A549 (cell line): ENCODE measurements at regions not wholly inside any gene's neighbourhood (a gene's known extent, or its start where the extent isn't known, plus 50 kb on each side); places are given as distances from the start of the nearest gene placed in this dataset.

ENCODE experiments used
- ATAC-seq, 2 experiments: fragments of 200-7000 bp in 1 of 2; fragments of >200 bp in 1 of 2; cut with Nextera tagmentation in 1 of 2; cut with Tn5 transposase in 1 of 2; 3 replicates each; pipeline versions ENCODE4 v1.8.0 to v1.9.1; 2018 to 2020; ENCODE audit warnings: mild to moderate bottlenecking in 1 of 2, moderate library complexity in 1 of 2
- CTCF ChIA-PET: fragments of 300-600 bp; sonication (Branson Sonifier 250); formaldehyde crosslinking; extraction: SDS; loops from one replicate; lab custom pipeline; 2021; ENCODE audit warnings: antibody characterized with exemption, inconsistent platforms; lab: Yijun Ruan, JAX
- POLR2A ChIA-PET: fragments of 350-600 bp; formaldehyde crosslinking; extraction: SDS; loops from one replicate; lab custom pipeline; 2021; ENCODE audit warnings: antibody characterized with exemption, inconsistent platforms; lab: Yijun Ruan, JAX
- DNase-seq, 2 experiments: peaks; one replicate each; pipeline versions ENCODE4 v3.0.0 to v3.0.0-alpha.2; 2011 to 2016; ENCODE audit warnings: low read depth in 1 of 2, low spot score in 1 of 2
- FAIRE-seq: peaks from 2 replicates; lab custom pipeline; 2011; peaks lifted over from hg19 to GRCh38; lab: Jason Lieb, UNC
- H3K27ac ChIP-seq, 2 experiments: fragments of >200 bp; sonication (Bioruptor Twin); formaldehyde crosslinking; 3 replicates each; pipeline ENCODE4 v1.5.1; 2016 to 2017
- H3K4me1 ChIP-seq: fragments of >200 bp; sonication (Bioruptor Twin); formaldehyde crosslinking; 3 replicates; pipeline ENCODE4 v1.6.1; 2016
- H3K4me2 ChIP-seq: fragments of >200 bp; sonication (Bioruptor Twin); formaldehyde crosslinking; 3 replicates; pipeline ENCODE4 v1.6.1; 2016
- H3K4me3 ChIP-seq: fragments of >200 bp; sonication (Bioruptor Twin); formaldehyde crosslinking; 3 replicates; pipeline ENCODE4 v1.5.1; 2016
- H3K9me3 ChIP-seq: fragments of >200 bp; sonication (Bioruptor Twin); formaldehyde crosslinking; 3 replicates; pipeline ENCODE4 v1.6.1; 2016
- ATOH8 ChIP-seq: fragments of 250-450 bp; sonication (Bioruptor Pico); IDR thresholded peaks from 2 replicates; pipeline ENCODE4 v1.5.0; 2020; ENCODE audit warnings: low read depth, mild to moderate bottlenecking, moderate library complexity
- BCL3 ChIP-seq: fragments of >200 bp; sonication (Bioruptor Twin); formaldehyde crosslinking; IDR thresholded peaks from 3 replicates; pipeline ENCODE4 v1.6.1; 2016
- CBX2 ChIP-seq: fragments of 200-600 bp; sonication (generic); IDR thresholded peaks from 2 replicates; pipeline ENCODE4 v1.6.1; 2016; ENCODE audit warnings: low read depth, mild to moderate bottlenecking, borderline replicate concordance
- CBX8 ChIP-seq: fragments of 200-600 bp; sonication (generic); IDR thresholded peaks from 2 replicates; pipeline ENCODE4 v1.6.1; 2016
- CHD2 ChIP-seq: fragments of 150-350 bp; IDR thresholded peaks from 2 replicates; pipeline ENCODE4 v1.6.1; 2014; ENCODE audit warnings: low read length; ENCODE audit not compliant: partially characterized antibody
- EP300 ChIP-seq, 2 experiments: fragments of >200 bp; sonication (Bioruptor Twin); formaldehyde crosslinking; IDR thresholded peaks; 2 replicates in 1 of 2; 3 replicates in 1 of 2; pipeline ENCODE4 v1.6.1; 2016 to 2017
- ESRRA ChIP-seq: fragments of 150-350 bp; IDR thresholded peaks from 2 replicates; pipeline ENCODE4 v1.6.1; 2014; ENCODE audit warnings: mild to moderate bottlenecking, low read length, borderline replicate concordance
- HDAC2 ChIP-seq: fragments of 200-600 bp; sonication (generic); IDR thresholded peaks from 2 replicates; pipeline ENCODE4 v1.6.1; 2016
- HOXB5 ChIP-seq: fragments of 250-450 bp; sonication (Bioruptor Pico); IDR thresholded peaks from 2 replicates; pipeline ENCODE4 v1.5.0; 2020; ENCODE audit warnings: mild to moderate bottlenecking, moderate library complexity
- JUN ChIP-seq, 2 experiments: fragments of >200 bp; sonication (Bioruptor Twin); formaldehyde crosslinking; IDR thresholded peaks; 2 replicates in 1 of 2; 3 replicates in 1 of 2; pipeline ENCODE4 v1.6.1; 2016 to 2017
- JUNB ChIP-seq: fragments of >200 bp; sonication (Bioruptor Twin); formaldehyde crosslinking; IDR thresholded peaks from 2 replicates; pipeline ENCODE4 v1.6.1; 2016
- KDM5A ChIP-seq: fragments of 200-600 bp; sonication (generic); IDR thresholded peaks from 2 replicates; pipeline ENCODE4 v1.6.1; 2016; ENCODE audit warnings: antibody characterized with exemption, mild to moderate bottlenecking
- MYC ChIP-seq: IDR thresholded peaks from 2 replicates; pipeline ENCODE4 v1.6.1; 2012; ENCODE audit warnings: mild to moderate bottlenecking, inconsistent platforms, low read length, improper control_type of control experiment, borderline replicate concordance
- NFE2L2 ChIP-seq: fragments of 150-350 bp; conservative IDR thresholded peaks from 2 replicates; pipeline ENCODE4 v1.6.1; 2014; ENCODE audit warnings: low read length
- PBX3 ChIP-seq: IDR thresholded peaks from 2 replicates; pipeline ENCODE4 v1.6.1; 2012
- PHF8 ChIP-seq: fragments of 200-600 bp; sonication (generic); IDR thresholded peaks from 2 replicates; pipeline ENCODE4 v1.6.1; 2016; ENCODE audit warnings: low read depth, mild to moderate bottlenecking, antibody characterized with exemption, moderate library complexity, borderline replicate concordance
- RCOR1 ChIP-seq: fragments of 150-350 bp; IDR thresholded peaks from 2 replicates; pipeline ENCODE4 v1.6.1; 2014; ENCODE audit warnings: antibody characterized with exemption, low read length, low read depth
- REST ChIP-seq: fragments of 200-600 bp; sonication (generic); IDR thresholded peaks from 2 replicates; pipeline ENCODE4 v1.6.1; 2016; ENCODE audit warnings: antibody characterized with exemption, mild to moderate bottlenecking, moderate library complexity
- RNF2 ChIP-seq: fragments of 200-600 bp; sonication (generic); IDR thresholded peaks from 2 replicates; pipeline ENCODE4 v1.6.1; 2016; ENCODE audit warnings: low read depth, mild to moderate bottlenecking, antibody characterized with exemption, moderate library complexity, borderline replicate concordance
- USF2 ChIP-seq: fragments of 450-650 bp; IDR thresholded peaks from 2 replicates; pipeline ENCODE4 v1.6.1; 2014; ENCODE audit warnings: antibody characterized with exemption
- ZC3H11A ChIP-seq: fragments of 450-650 bp; IDR thresholded peaks from 2 replicates; pipeline ENCODE4 v1.6.1; 2014; ENCODE audit warnings: antibody characterized with exemption, mild to moderate bottlenecking
- ZFP36 ChIP-seq: fragments of 450-650 bp; IDR thresholded peaks from 2 replicates; pipeline ENCODE4 v1.6.1; 2014; ENCODE audit warnings: borderline replicate concordance; ENCODE audit not compliant: partially characterized antibody
- ZNF302 ChIP-seq: fragments of 250-450 bp; sonication (Bioruptor Pico); IDR thresholded peaks from 2 replicates; pipeline ENCODE4 v1.9.0; 2021; ENCODE audit warnings: inconsistent platforms, mild to moderate bottlenecking, moderate library complexity
- WGBS: methylation state at CpG from one replicate; pipeline ENCODE4 v1.1.6; 2017; ENCODE audit errors: missing lambda C conversion rate; 5-methylcytosine and 5-hydroxymethylcytosine counted together

GRCh38 chr10:113320211-113320610 is 232.6 kb upstream of the HABP2 start:
- ChIA-PET POLR2A (interaction anchor here (0.6 kb wide), 1 partner anchor 21 kb away, joined by 3 read pairs; no protein-coding TSS in a partner anchor), CTCF (interaction anchor here (1.1 kb wide), 1 partner anchor 124 kb away, joined by 3 read pairs; no protein-coding TSS in a partner anchor)
- 92% methylated on average over 8 of the region's 8 CpGs for WGBS
- peaks cover 8% of the 10 kb centered on the region; the same call in 1 of the 3 replicates for H3K4me1 ChIP-seq
- no peak overlapping the region for H3K27ac ChIP-seq
- peaks cover 8% of the 10 kb centered on the region; the same call in 2 of the 3 replicates for H3K9me3 ChIP-seq
- DNase-seq (no peak), ATAC-seq (no peak), FAIRE-seq (no peak)
- no peak overlapping the region for H3K4me3 ChIP-seq
- no peak overlapping the region for H3K4me2 ChIP-seq
- no peak for TF ChIP-seq MYC
- TF ChIP-seq PHF8 = no peak
- TF ChIP-seq NFE2L2 = no peak
- TF ChIP-seq USF2 = no peak
- no peak for TF ChIP-seq HOXB5
- no peak for TF ChIP-seq REST
- no peak for TF ChIP-seq PBX3
- TF ChIP-seq BCL3 = no peak
- TF ChIP-seq CBX2 = no peak
- no peak for TF ChIP-seq CBX8
- TF ChIP-seq ZFP36 = no peak
- no peak for TF ChIP-seq ZC3H11A
- no peak for TF ChIP-seq ATOH8 (CRISPR knock-in tag)

GRCh38 chr10:113320987-113321386 is 231.9 kb upstream of the HABP2 start:
- Histone ChIP-seq H3K9me3 (peaks cover 8% of the 10 kb centered on the region; the same call in 2 of the 3 replicates), H3K4me2 (no peak overlapping the region), H3K4me3 (no peak overlapping the region), H3K4me1 (peaks cover 14% of the 10 kb centered on the region), H3K27ac (no peak overlapping the region)
- no peak for TF ChIP-seq EP300 (IDR thresholded peaks at IDR 0.05)
- no peak for TF ChIP-seq ZNF302
- TF ChIP-seq JUN (IDR thresholded peaks at IDR 0.05) = no peak
- no peak for TF ChIP-seq RNF2
- TF ChIP-seq KDM5A = no peak
- no peak for TF ChIP-seq CHD2
- no peak for TF ChIP-seq PHF8
- TF ChIP-seq HDAC2 = no peak
- no peak for TF ChIP-seq MYC
- TF ChIP-seq RCOR1 = no peak
- TF ChIP-seq ESRRA = no peak
- TF ChIP-seq JUNB = no peak
- ChIA-PET CTCF (interaction anchor here (0.6 kb wide), 1 partner anchor 1013 kb away, joined by 3 read pairs; no protein-coding TSS in a partner anchor), POLR2A (interaction anchor here (0.6 kb wide), 1 partner anchor 22 kb away, joined by 3 read pairs; no protein-coding TSS in a partner anchor)
- WGBS = 73% methylated on average over 6 of the region's 6 CpGs
- no peak for ATAC-seq
- DNase-seq = no peak
- no peak for FAIRE-seq
